H1 (cell line): ENCODE measurements at regions not wholly inside any gene's neighbourhood (a gene's known extent, or its start where the extent isn't known, plus 50 kb on each side); places are given as distances from the start of the nearest gene placed in this dataset.

Experiments
- CTCF ChIA-PET: fragments of 300-600 bp; sonication (Branson Sonifier 250); formaldehyde crosslinking; loops from one replicate; lab custom pipeline; 2021; ENCODE audit not compliant: partially characterized antibody; lab: Charles Lee
- POLR2A ChIA-PET: fragments of 300-600 bp; sonication (Branson Sonifier 250); formaldehyde crosslinking; loops from one replicate; lab custom pipeline; 2021; ENCODE audit warnings: inconsistent platforms; ENCODE audit not compliant: partially characterized antibody; lab: Charles Lee
- DNase-seq, 2 experiments: peaks; one replicate each; pipeline versions ENCODE4 v3.0.0 to v3.0.0-alpha.2; 2010 to 2022; ENCODE audit warnings: low spot score in 2 of 2, low read depth in 1 of 2, mixed read lengths in 1 of 2
- FAIRE-seq: peaks from 2 replicates; lab custom pipeline; 2011; peaks lifted over from hg19 to GRCh38; lab: Jason Lieb, UNC
- H2AFZ ChIP-seq: 2 replicates; pipeline ENCODE4 v1.8.1; 2012; ENCODE audit warnings: low read length, inconsistent platforms
- H2AK5ac ChIP-seq: 2 replicates; pipeline ENCODE4 v1.6.1; 2013; ENCODE audit warnings: low read depth, low read length
- H2BK120ac ChIP-seq: replicated peaks from 2 replicates; pipeline ENCODE3; 2013; ENCODE audit warnings: low read depth, low read length, inconsistent platforms
- H2BK12ac ChIP-seq: 2 replicates; pipeline ENCODE4 v1.6.1; 2013; ENCODE audit warnings: low read depth, low read length
- H2BK15ac ChIP-seq: 2 replicates; pipeline ENCODE4 v1.6.1; 2013; ENCODE audit warnings: low read length
- H2BK20ac ChIP-seq: 2 replicates; pipeline ENCODE4 v1.6.1; 2013; ENCODE audit warnings: low read length
- H2BK5ac ChIP-seq: 2 replicates; pipeline ENCODE4 v1.6.1; 2013; ENCODE audit warnings: low read depth, low read length
- H3K14ac ChIP-seq: 2 replicates; pipeline ENCODE4 v1.6.1; 2013; ENCODE audit warnings: inconsistent platforms; ENCODE audit not compliant: insufficient read length
- H3K18ac ChIP-seq: 2 replicates; pipeline ENCODE4 v1.6.1; 2013; ENCODE audit warnings: low read length; ENCODE audit errors: extremely low read depth
- H3K23ac ChIP-seq: 2 replicates; pipeline ENCODE4 v1.6.1; 2013; ENCODE audit warnings: inconsistent platforms; ENCODE audit not compliant: insufficient read length
- H3K23me2 ChIP-seq: 2 replicates; pipeline ENCODE4 v1.6.1; 2013; ENCODE audit warnings: low read depth, low read length
- H3K27ac ChIP-seq: 2 replicates; pipeline ENCODE4 v1.6.1; 2011; ENCODE audit warnings: low read depth, low read length, inconsistent platforms
- H3K27me3 ChIP-seq, 4 experiments: replicated peaks in 1 of 4; 1 replicate in 1 of 4; 2 replicates in 3 of 4; pipeline versions ENCODE4 v1.6.1 to v1.8.1; 2011 to 2013; ENCODE audit warnings: low read length in 3 of 4, mild to moderate bottlenecking in 3 of 4, inconsistent platforms in 2 of 4, mixed read lengths in 2 of 4, moderate library complexity in 1 of 4; ENCODE audit not compliant: control insufficient read depth in 3 of 4, insufficient read depth in 3 of 4; ENCODE audit errors: extremely low read depth in 1 of 4
- H3K36me3 ChIP-seq, 4 experiments: 2 replicates each; pipeline versions ENCODE4 v1.6.1 to v1.8.1; 2011 to 2013; ENCODE audit warnings: mild to moderate bottlenecking in 4 of 4, low read length in 3 of 4, moderate library complexity in 2 of 4, control low read depth in 1 of 4, inconsistent platforms in 1 of 4; ENCODE audit not compliant: insufficient read depth in 4 of 4, control insufficient read depth in 2 of 4
- H3K4ac ChIP-seq: replicated peaks from 2 replicates; pipeline ENCODE3; 2013; ENCODE audit warnings: low read length, low read depth, mixed read lengths, inconsistent platforms; ENCODE audit not compliant: insufficient read length
- H3K4me1 ChIP-seq, 4 experiments: replicated peaks in 1 of 4; 1 replicate in 1 of 4; 2 replicates in 3 of 4; pipeline versions ENCODE4 v1.6.1 to v1.8.1; 2011 to 2013; ENCODE audit warnings: low read length in 3 of 4, inconsistent platforms in 2 of 4, mixed read lengths in 1 of 4; ENCODE audit not compliant: insufficient read depth in 4 of 4, control insufficient read depth in 3 of 4
- H3K4me2 ChIP-seq, 2 experiments: 2 replicates each; pipeline versions ENCODE4 v1.6.1 to v1.8.1; 2011 to 2013; ENCODE audit warnings: low read depth in 2 of 2, low read length in 2 of 2, control low read depth in 1 of 2, inconsistent platforms in 1 of 2, mild to moderate bottlenecking in 1 of 2; ENCODE audit not compliant: insufficient read depth in 1 of 2
- H3K4me3 ChIP-seq, 4 experiments: fragments of 200-600, 300-600 bp in 1 of 4; sonication (generic), shearing (Covaris generic), sonication (Bioruptor Twin) in 1 of 4; 2 replicates each; pipeline versions ENCODE4 v1.5.1 to v1.8.1; 2011 to 2016; ENCODE audit warnings: low read length in 4 of 4, low read depth in 3 of 4, control low read depth in 2 of 4, inconsistent platforms in 2 of 4, mild to moderate bottlenecking in 2 of 4, mixed read lengths in 1 of 4, moderate library complexity in 1 of 4; ENCODE audit not compliant: insufficient read depth in 2 of 4; ENCODE audit errors: extremely low read depth in 1 of 4
- H3K56ac ChIP-seq: replicated peaks from 2 replicates; pipeline ENCODE3; 2013; ENCODE audit warnings: low read depth, mild to moderate bottlenecking, mixed read lengths, low read length, inconsistent platforms; ENCODE audit not compliant: insufficient read length
- H3K79me1 ChIP-seq: 2 replicates; pipeline ENCODE4 v1.6.1; 2013; ENCODE audit warnings: low read depth, low read length, control low read depth
- H3K79me2 ChIP-seq, 2 experiments: 2 replicates each; pipeline versions ENCODE4 v1.6.1 to v1.8.1; 2012 to 2013; ENCODE audit warnings: low read length in 2 of 2, mild to moderate bottlenecking in 2 of 2, inconsistent platforms in 1 of 2; ENCODE audit not compliant: insufficient read depth in 2 of 2, control insufficient read depth in 1 of 2
- H3K9ac ChIP-seq, 4 experiments: replicated peaks in 1 of 4; 1 replicate in 1 of 4; 2 replicates in 3 of 4; pipeline versions ENCODE4 v1.6.1 to v1.8.1; 2011 to 2013; ENCODE audit warnings: low read depth in 3 of 4, low read length in 3 of 4, control low read depth in 2 of 4, mild to moderate bottlenecking in 2 of 4, moderate library complexity in 2 of 4, inconsistent platforms in 1 of 4; ENCODE audit errors: extremely low read depth in 1 of 4
- H3K9me3 ChIP-seq, 2 experiments: 2 replicates each; pipeline versions ENCODE4 v1.6.1 to v1.8.1; 2012 to 2013; ENCODE audit warnings: mild to moderate bottlenecking in 2 of 2, moderate library complexity in 2 of 2, control low read depth in 1 of 2, inconsistent platforms in 1 of 2, low read depth in 1 of 2, low read length in 1 of 2, mixed read lengths in 1 of 2; ENCODE audit not compliant: insufficient read depth in 2 of 2
- H4K20me1 ChIP-seq, 2 experiments: replicated peaks in 1 of 2; 2 replicates each; pipeline versions ENCODE3 to v1.8.1; 2011 to 2013; ENCODE audit warnings: inconsistent platforms in 2 of 2, low read length in 2 of 2, mild to moderate bottlenecking in 1 of 2; ENCODE audit not compliant: insufficient read depth in 2 of 2, control insufficient read depth in 1 of 2
- H4K5ac ChIP-seq: 2 replicates; pipeline ENCODE4 v1.6.1; 2013; ENCODE audit warnings: low read length, low read depth, mixed read lengths, inconsistent platforms; ENCODE audit not compliant: insufficient read length
- H4K8ac ChIP-seq: 2 replicates; pipeline ENCODE4 v1.8.0; 2013; ENCODE audit warnings: mild to moderate bottlenecking, moderate library complexity, low read length, inconsistent platforms; ENCODE audit not compliant: insufficient read depth; ENCODE audit errors: extremely low read depth
- H4K91ac ChIP-seq: replicated peaks from 2 replicates; pipeline ENCODE3; 2013; ENCODE audit warnings: low read length, mixed read lengths, inconsistent platforms; ENCODE audit not compliant: insufficient read length
- CREB1 ChIP-seq: IDR thresholded peaks from 2 replicates; pipeline ENCODE4 v1.6.1; 2012; ENCODE audit warnings: inconsistent platforms
- WGBS, 2 experiments: shearing (Covaris generic) in 1 of 2; methylation state at CpG; one replicate each; pipeline versions ENCODE4 v1.1.6 to v1.1.7; 2013 to 2015; ENCODE audit warnings: low lambda C conversion rate in 2 of 2, mixed read lengths in 2 of 2, inconsistent platforms in 1 of 2, low coverage in 1 of 2, missing lambda C conversion rate in 1 of 2; ENCODE audit not compliant: insufficient replicate concordance in 2 of 2, insufficient coverage in 1 of 2, insufficient read length in 1 of 2; ENCODE audit errors: extremely low coverage in 1 of 2, missing lambda C conversion rate in 1 of 2; 5-methylcytosine and 5-hydroxymethylcytosine counted together
- TF ChIP-seq, protein P1 (sequence below), 3 experiments: IDR thresholded peaks; 1 replicate in 2 of 3; 2 replicates in 1 of 3; pipeline versions ENCODE4 v1.5.1 to v1.6.1; 2011; ENCODE audit warnings: low read length in 3 of 3, mild to moderate bottlenecking in 3 of 3, inconsistent platforms in 2 of 3, low read depth in 1 of 3, moderate library complexity in 1 of 3; ENCODE audit not compliant: insufficient read depth in 1 of 3; ENCODE audit errors: control extremely low read depth in 1 of 3

GRCh38 chr15:27656296-27656987 lies 442.7 kb downstream of the OCA2 start:
- Histone ChIP-seq H3K4me1 (no peaks in the 10 kb centered on the region), H3K4me3 (no peak overlapping the region), H2BK15ac (no peak overlapping the region), H4K91ac (no peak overlapping the region), H3K23ac (no peak overlapping the region), H3K4ac (no peak overlapping the region), H4K8ac (no peak overlapping the region), H3K4me2 (no peak overlapping the region), H3K18ac (no peak overlapping the region), H2BK120ac (no peak overlapping the region), H2AK5ac (no peak overlapping the region), H4K20me1 (no peaks in the 10 kb centered on the region), H3K27ac (no peak overlapping the region), H3K56ac (no peak overlapping the region), H3K36me3 (no peaks in the 10 kb centered on the region; a peak in 1 of 8 replicates), H3K9me3 (peaks cover 0 to 8% of the 10 kb centered on the region in 2 experiments; a peak in 1 of 4 replicates), H2BK5ac (no peak overlapping the region), H3K14ac (no peak overlapping the region), H3K23me2 (no peaks in the 10 kb centered on the region), H2AFZ (no peak overlapping the region), H3K9ac (no peak overlapping the region), H2BK12ac (no peak overlapping the region), H4K5ac (no peak overlapping the region), H3K79me1 (no peaks in the 10 kb centered on the region), H2BK20ac (no peak overlapping the region), H3K27me3 (no peaks in the 10 kb centered on the region), H3K79me2 (no peaks in the 10 kb centered on the region)
- TF ChIP-seq, protein P1, sequence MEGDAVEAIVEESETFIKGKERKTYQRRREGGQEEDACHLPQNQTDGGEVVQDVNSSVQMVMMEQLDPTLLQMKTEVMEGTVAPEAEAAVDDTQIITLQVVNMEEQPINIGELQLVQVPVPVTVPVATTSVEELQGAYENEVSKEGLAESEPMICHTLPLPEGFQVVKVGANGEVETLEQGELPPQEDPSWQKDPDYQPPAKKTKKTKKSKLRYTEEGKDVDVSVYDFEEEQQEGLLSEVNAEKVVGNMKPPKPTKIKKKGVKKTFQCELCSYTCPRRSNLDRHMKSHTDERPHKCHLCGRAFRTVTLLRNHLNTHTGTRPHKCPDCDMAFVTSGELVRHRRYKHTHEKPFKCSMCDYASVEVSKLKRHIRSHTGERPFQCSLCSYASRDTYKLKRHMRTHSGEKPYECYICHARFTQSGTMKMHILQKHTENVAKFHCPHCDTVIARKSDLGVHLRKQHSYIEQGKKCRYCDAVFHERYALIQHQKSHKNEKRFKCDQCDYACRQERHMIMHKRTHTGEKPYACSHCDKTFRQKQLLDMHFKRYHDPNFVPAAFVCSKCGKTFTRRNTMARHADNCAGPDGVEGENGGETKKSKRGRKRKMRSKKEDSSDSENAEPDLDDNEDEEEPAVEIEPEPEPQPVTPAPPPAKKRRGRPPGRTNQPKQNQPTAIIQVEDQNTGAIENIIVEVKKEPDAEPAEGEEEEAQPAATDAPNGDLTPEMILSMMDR (IDR thresholded peaks at IDR 0.05; ENCODE audit: control extremely low read depth in 1 of 3, insufficient read depth in 1 of 3, low read depth in 1 of 3, low read length in 3 of 3): no peak
- no peak for TF ChIP-seq CREB1
- ChIA-PET POLR2A (no interaction called here), CTCF (interaction anchor here (0.6 to 1.0 kb wide), 3 partner anchors 24 to 297 kb away, joined by 3 to 4 read pairs (median 3); no protein-coding TSS in a partner anchor)
- FAIRE-seq (no peak), DNase-seq (no peak)
- WGBS, 2 experiments: 94% methylated on average over 16 of the region's 29 CpGs; no CpG with 5 or more reads in 1 of the 2 experiments
